H1 (cell line): ENCODE measurements at regions not wholly inside any gene's neighbourhood (a gene's known extent, or its start where the extent isn't known, plus 50 kb on each side); places are given as distances from the start of the nearest gene placed in this dataset.

ENCODE experiments used
- CTCF ChIA-PET: fragments of 300-600 bp; sonication (Branson Sonifier 250); formaldehyde crosslinking; loops from one replicate; lab custom pipeline; 2021; ENCODE audit not compliant: partially characterized antibody; lab: Charles Lee
- POLR2A ChIA-PET: fragments of 300-600 bp; sonication (Branson Sonifier 250); formaldehyde crosslinking; loops from one replicate; lab custom pipeline; 2021; ENCODE audit warnings: inconsistent platforms; ENCODE audit not compliant: partially characterized antibody; lab: Charles Lee
- DNase-seq, 2 experiments: peaks; one replicate each; pipeline versions ENCODE4 v3.0.0 to v3.0.0-alpha.2; 2010 to 2022; ENCODE audit warnings: low spot score in 2 of 2, low read depth in 1 of 2, mixed read lengths in 1 of 2
- FAIRE-seq: peaks from 2 replicates; lab custom pipeline; 2011; peaks lifted over from hg19 to GRCh38; lab: Jason Lieb, UNC
- H2AFZ ChIP-seq: 2 replicates; pipeline ENCODE4 v1.8.1; 2012; ENCODE audit warnings: low read length, inconsistent platforms
- H2AK5ac ChIP-seq: 2 replicates; pipeline ENCODE4 v1.6.1; 2013; ENCODE audit warnings: low read depth, low read length
- H2BK120ac ChIP-seq: replicated peaks from 2 replicates; pipeline ENCODE3; 2013; ENCODE audit warnings: low read depth, low read length, inconsistent platforms
- H2BK12ac ChIP-seq: 2 replicates; pipeline ENCODE4 v1.6.1; 2013; ENCODE audit warnings: low read depth, low read length
- H2BK15ac ChIP-seq: 2 replicates; pipeline ENCODE4 v1.6.1; 2013; ENCODE audit warnings: low read length
- H2BK20ac ChIP-seq: 2 replicates; pipeline ENCODE4 v1.6.1; 2013; ENCODE audit warnings: low read length
- H2BK5ac ChIP-seq: 2 replicates; pipeline ENCODE4 v1.6.1; 2013; ENCODE audit warnings: low read depth, low read length
- H3K14ac ChIP-seq: 2 replicates; pipeline ENCODE4 v1.6.1; 2013; ENCODE audit warnings: inconsistent platforms; ENCODE audit not compliant: insufficient read length
- H3K18ac ChIP-seq: 2 replicates; pipeline ENCODE4 v1.6.1; 2013; ENCODE audit warnings: low read length; ENCODE audit errors: extremely low read depth
- H3K23ac ChIP-seq: 2 replicates; pipeline ENCODE4 v1.6.1; 2013; ENCODE audit warnings: inconsistent platforms; ENCODE audit not compliant: insufficient read length
- H3K23me2 ChIP-seq: 2 replicates; pipeline ENCODE4 v1.6.1; 2013; ENCODE audit warnings: low read depth, low read length
- H3K27ac ChIP-seq: 2 replicates; pipeline ENCODE4 v1.6.1; 2011; ENCODE audit warnings: low read depth, low read length, inconsistent platforms
- H3K27me3 ChIP-seq, 4 experiments: replicated peaks in 1 of 4; 1 replicate in 1 of 4; 2 replicates in 3 of 4; pipeline versions ENCODE4 v1.6.1 to v1.8.1; 2011 to 2013; ENCODE audit warnings: low read length in 3 of 4, mild to moderate bottlenecking in 3 of 4, inconsistent platforms in 2 of 4, mixed read lengths in 2 of 4, moderate library complexity in 1 of 4; ENCODE audit not compliant: control insufficient read depth in 3 of 4, insufficient read depth in 3 of 4; ENCODE audit errors: extremely low read depth in 1 of 4
- H3K36me3 ChIP-seq, 4 experiments: 2 replicates each; pipeline versions ENCODE4 v1.6.1 to v1.8.1; 2011 to 2013; ENCODE audit warnings: mild to moderate bottlenecking in 4 of 4, low read length in 3 of 4, moderate library complexity in 2 of 4, control low read depth in 1 of 4, inconsistent platforms in 1 of 4; ENCODE audit not compliant: insufficient read depth in 4 of 4, control insufficient read depth in 2 of 4
- H3K4ac ChIP-seq: replicated peaks from 2 replicates; pipeline ENCODE3; 2013; ENCODE audit warnings: low read length, low read depth, mixed read lengths, inconsistent platforms; ENCODE audit not compliant: insufficient read length
- H3K4me1 ChIP-seq, 4 experiments: replicated peaks in 1 of 4; 1 replicate in 1 of 4; 2 replicates in 3 of 4; pipeline versions ENCODE4 v1.6.1 to v1.8.1; 2011 to 2013; ENCODE audit warnings: low read length in 3 of 4, inconsistent platforms in 2 of 4, mixed read lengths in 1 of 4; ENCODE audit not compliant: insufficient read depth in 4 of 4, control insufficient read depth in 3 of 4
- H3K4me2 ChIP-seq, 2 experiments: 2 replicates each; pipeline versions ENCODE4 v1.6.1 to v1.8.1; 2011 to 2013; ENCODE audit warnings: low read depth in 2 of 2, low read length in 2 of 2, control low read depth in 1 of 2, inconsistent platforms in 1 of 2, mild to moderate bottlenecking in 1 of 2; ENCODE audit not compliant: insufficient read depth in 1 of 2
- H3K4me3 ChIP-seq, 4 experiments: fragments of 200-600, 300-600 bp in 1 of 4; sonication (generic), shearing (Covaris generic), sonication (Bioruptor Twin) in 1 of 4; 2 replicates each; pipeline versions ENCODE4 v1.5.1 to v1.8.1; 2011 to 2016; ENCODE audit warnings: low read length in 4 of 4, low read depth in 3 of 4, control low read depth in 2 of 4, inconsistent platforms in 2 of 4, mild to moderate bottlenecking in 2 of 4, mixed read lengths in 1 of 4, moderate library complexity in 1 of 4; ENCODE audit not compliant: insufficient read depth in 2 of 4; ENCODE audit errors: extremely low read depth in 1 of 4
- H3K56ac ChIP-seq: replicated peaks from 2 replicates; pipeline ENCODE3; 2013; ENCODE audit warnings: low read depth, mild to moderate bottlenecking, mixed read lengths, low read length, inconsistent platforms; ENCODE audit not compliant: insufficient read length
- H3K79me1 ChIP-seq: 2 replicates; pipeline ENCODE4 v1.6.1; 2013; ENCODE audit warnings: low read depth, low read length, control low read depth
- H3K79me2 ChIP-seq, 2 experiments: 2 replicates each; pipeline versions ENCODE4 v1.6.1 to v1.8.1; 2012 to 2013; ENCODE audit warnings: low read length in 2 of 2, mild to moderate bottlenecking in 2 of 2, inconsistent platforms in 1 of 2; ENCODE audit not compliant: insufficient read depth in 2 of 2, control insufficient read depth in 1 of 2
- H3K9ac ChIP-seq, 4 experiments: replicated peaks in 1 of 4; 1 replicate in 1 of 4; 2 replicates in 3 of 4; pipeline versions ENCODE4 v1.6.1 to v1.8.1; 2011 to 2013; ENCODE audit warnings: low read depth in 3 of 4, low read length in 3 of 4, control low read depth in 2 of 4, mild to moderate bottlenecking in 2 of 4, moderate library complexity in 2 of 4, inconsistent platforms in 1 of 4; ENCODE audit errors: extremely low read depth in 1 of 4
- H3K9me3 ChIP-seq, 2 experiments: 2 replicates each; pipeline versions ENCODE4 v1.6.1 to v1.8.1; 2012 to 2013; ENCODE audit warnings: mild to moderate bottlenecking in 2 of 2, moderate library complexity in 2 of 2, control low read depth in 1 of 2, inconsistent platforms in 1 of 2, low read depth in 1 of 2, low read length in 1 of 2, mixed read lengths in 1 of 2; ENCODE audit not compliant: insufficient read depth in 2 of 2
- H4K20me1 ChIP-seq, 2 experiments: replicated peaks in 1 of 2; 2 replicates each; pipeline versions ENCODE3 to v1.8.1; 2011 to 2013; ENCODE audit warnings: inconsistent platforms in 2 of 2, low read length in 2 of 2, mild to moderate bottlenecking in 1 of 2; ENCODE audit not compliant: insufficient read depth in 2 of 2, control insufficient read depth in 1 of 2
- H4K5ac ChIP-seq: 2 replicates; pipeline ENCODE4 v1.6.1; 2013; ENCODE audit warnings: low read length, low read depth, mixed read lengths, inconsistent platforms; ENCODE audit not compliant: insufficient read length
- H4K8ac ChIP-seq: 2 replicates; pipeline ENCODE4 v1.8.0; 2013; ENCODE audit warnings: mild to moderate bottlenecking, moderate library complexity, low read length, inconsistent platforms; ENCODE audit not compliant: insufficient read depth; ENCODE audit errors: extremely low read depth
- H4K91ac ChIP-seq: replicated peaks from 2 replicates; pipeline ENCODE3; 2013; ENCODE audit warnings: low read length, mixed read lengths, inconsistent platforms; ENCODE audit not compliant: insufficient read length
- BRCA1 ChIP-seq: IDR thresholded peaks from 2 replicates; pipeline ENCODE4 v1.6.1; 2012; ENCODE audit warnings: low read depth, low read length, improper control_type of control experiment
- CBX8 ChIP-seq: fragments of 300-800, 300-1000 bp; sonication (generic); IDR thresholded peaks from 2 replicates; pipeline ENCODE4 v1.7.1; 2016; ENCODE audit warnings: low read depth, low read length, borderline replicate concordance
- JUN ChIP-seq: IDR thresholded peaks from 2 replicates; pipeline ENCODE4 v1.6.1; 2011; ENCODE audit warnings: low read depth, mild to moderate bottlenecking, improper control_type of control experiment, low read length
- NANOG ChIP-seq: IDR thresholded peaks from 2 replicates; pipeline ENCODE4 v1.6.1; 2011; ENCODE audit warnings: low read length, low read depth, mild to moderate bottlenecking, inconsistent platforms; ENCODE audit not compliant: insufficient read depth, poor library complexity, severe bottlenecking
- PHF8 ChIP-seq: fragments of 200-600 bp; sonication (generic); conservative IDR thresholded peaks from 2 replicates; pipeline ENCODE4 v1.7.1; 2012; ENCODE audit warnings: low read depth, mild to moderate bottlenecking, inconsistent platforms, low read length, moderate library complexity
- SP2 ChIP-seq: IDR thresholded peaks from 2 replicates; pipeline ENCODE4 v1.6.1; 2012; ENCODE audit warnings: mild to moderate bottlenecking, low read length, inconsistent platforms
- TAF7 ChIP-seq: optimal IDR thresholded peaks from 2 replicates; pipeline ENCODE3; 2011; ENCODE audit warnings: low read depth, mild to moderate bottlenecking, inconsistent platforms, low read length, moderate library complexity, borderline replicate concordance
- whole genome bisulfite sequencing, 2 experiments: shearing (Covaris generic) in 1 of 2; methylation state at CpG; one replicate each; pipeline versions ENCODE4 v1.1.6 to v1.1.7; 2013 to 2015; ENCODE audit warnings: low lambda C conversion rate in 2 of 2, mixed read lengths in 2 of 2, inconsistent platforms in 1 of 2, low coverage in 1 of 2, missing lambda C conversion rate in 1 of 2; ENCODE audit not compliant: insufficient replicate concordance in 2 of 2, insufficient coverage in 1 of 2, insufficient read length in 1 of 2; ENCODE audit errors: extremely low coverage in 1 of 2, missing lambda C conversion rate in 1 of 2; 5-methylcytosine and 5-hydroxymethylcytosine counted together

DNA sequence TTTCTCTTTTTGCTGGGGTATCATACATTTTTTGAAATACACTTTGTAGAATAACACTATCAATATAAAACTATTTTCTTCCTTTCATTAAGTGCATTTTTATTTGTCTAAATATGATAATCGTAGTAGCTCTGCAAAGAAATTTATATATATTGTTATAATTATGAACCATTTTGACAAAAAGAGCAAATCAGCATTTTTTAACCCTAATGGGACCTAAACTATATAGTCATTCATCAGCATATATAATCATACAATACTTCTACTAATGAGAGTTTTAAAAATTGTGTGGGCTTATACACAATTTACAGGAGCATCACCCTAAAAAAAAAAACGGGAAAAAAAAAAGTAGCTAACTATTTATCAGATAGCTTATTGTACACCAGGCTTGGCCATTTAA is 329.7 kb upstream of the TYRP1 start:
- Histone ChIP-seq H3K23me2 (no peaks in the 10 kb centered on the region), H3K4me2 (no peak overlapping the region), H2BK12ac (no peak overlapping the region), H2AFZ (no peak overlapping the region), H4K91ac (no peak overlapping the region), H2BK5ac (no peak overlapping the region), H3K36me3 (no peaks in the 10 kb centered on the region), H3K79me2 (no peaks in the 10 kb centered on the region), H3K27me3 (no peaks in the 10 kb centered on the region), H3K4me3 (no peak overlapping the region), H3K14ac (no peak overlapping the region), H3K9me3 (no peaks in the 10 kb centered on the region), H2BK120ac (no peak overlapping the region), H4K20me1 (no peaks in the 10 kb centered on the region), H3K27ac (no peak overlapping the region), H3K18ac (no peak overlapping the region), H3K56ac (no peak overlapping the region), H3K4me1 (no peaks in the 10 kb centered on the region), H2BK20ac (no peak overlapping the region), H2BK15ac (no peak overlapping the region), H3K4ac (no peak overlapping the region), H4K5ac (no peak overlapping the region), H2AK5ac (no peak overlapping the region), H3K23ac (no peak overlapping the region), H3K79me1 (no peaks in the 10 kb centered on the region), H3K9ac (no peak overlapping the region), H4K8ac (no peak overlapping the region)
- FAIRE-seq (no peak), DNase-seq (no peak)
- TF ChIP-seq PHF8 (no peak), JUN (no peak), SP2 (no peak), NANOG (no peak), TAF7 (no peak), BRCA1 (no peak), CBX8 (no peak)
- 42% methylated on average over 2 of the region's 2 CpGs; no CpG with 5 or more reads in 1 of the 2 experiments for WGBS, 2 experiments
- CTCF ChIA-PET = no interaction called here
- POLR2A ChIA-PET = no interaction called here
